Karpas-422 (cell line): ENCODE measurements at regions not wholly inside any gene's neighbourhood (a gene's known extent, or its start where the extent isn't known, plus 50 kb on each side); places are given as distances from the start of the nearest gene placed in this dataset.

Source experiments
- DNase-seq: peaks from one replicate; pipeline ENCODE4 v3.0.0-alpha.2; 2015
- H2AFZ ChIP-seq: fragments of 200-600 bp; sonication (generic); 2 replicates; pipeline ENCODE4 v1.6.1; 2014; ENCODE audit warnings: antibody characterized with exemption, low read length, mixed read lengths
- H3K27ac ChIP-seq: fragments of 200-600 bp; sonication (generic); 2 replicates; pipeline ENCODE4 v1.5.1; 2014; ENCODE audit warnings: mild to moderate bottlenecking, low read length, moderate library complexity
- H3K27me3 ChIP-seq: fragments of 200-600 bp; sonication (generic); 2 replicates; pipeline ENCODE4 v1.6.1; 2014; ENCODE audit warnings: low read length, mixed read lengths
- H3K36me3 ChIP-seq: fragments of 200-600 bp; sonication (generic); 2 replicates; pipeline ENCODE4 v1.6.1; 2014; ENCODE audit warnings: low read length, mixed read lengths; ENCODE audit not compliant: insufficient read depth
- H3K4me1 ChIP-seq: fragments of 200-600 bp; sonication (generic); 2 replicates; pipeline ENCODE4 v1.6.1; 2014; ENCODE audit warnings: mild to moderate bottlenecking, low read length, mixed read lengths
- H3K4me2 ChIP-seq: fragments of 200-600 bp; sonication (generic); 2 replicates; pipeline ENCODE4 v1.6.1; 2014; ENCODE audit warnings: low read length, low read depth, mild to moderate bottlenecking; ENCODE audit not compliant: poor library complexity, severe bottlenecking
- H3K4me3 ChIP-seq: fragments of 200-600 bp; sonication (generic); 2 replicates; pipeline ENCODE4 v1.5.1; 2014; ENCODE audit warnings: mild to moderate bottlenecking, antibody characterized with exemption, low read length, mixed read lengths
- H3K79me2 ChIP-seq: fragments of 200-600 bp; sonication (generic); 2 replicates; pipeline ENCODE4 v1.6.1; 2014; ENCODE audit warnings: mild to moderate bottlenecking, low read length, mixed read lengths
- H3K9ac ChIP-seq: fragments of 200-600 bp; sonication (generic); 2 replicates; pipeline ENCODE4 v1.6.0; 2014; ENCODE audit warnings: low read length
- H3K9me2 ChIP-seq: fragments of 200-600 bp; sonication (generic), shearing (Covaris generic); replicated peaks from 2 replicates; pipeline ENCODE4 v1.6.0; 2014; ENCODE audit warnings: mild to moderate bottlenecking, low read length, moderate library complexity; ENCODE audit not compliant: insufficient read depth
- H3K9me3 ChIP-seq: fragments of 300-700, 200-600 bp; sonication (generic); 2 replicates; pipeline ENCODE4 v1.6.1; 2014; ENCODE audit warnings: low read length, mixed read lengths
- H4K20me1 ChIP-seq: fragments of 200-600 bp; sonication (generic); 2 replicates; pipeline ENCODE4 v1.6.1; 2014; ENCODE audit warnings: mild to moderate bottlenecking, antibody characterized with exemption, low read length, low read depth; ENCODE audit not compliant: insufficient read depth

DNA sequence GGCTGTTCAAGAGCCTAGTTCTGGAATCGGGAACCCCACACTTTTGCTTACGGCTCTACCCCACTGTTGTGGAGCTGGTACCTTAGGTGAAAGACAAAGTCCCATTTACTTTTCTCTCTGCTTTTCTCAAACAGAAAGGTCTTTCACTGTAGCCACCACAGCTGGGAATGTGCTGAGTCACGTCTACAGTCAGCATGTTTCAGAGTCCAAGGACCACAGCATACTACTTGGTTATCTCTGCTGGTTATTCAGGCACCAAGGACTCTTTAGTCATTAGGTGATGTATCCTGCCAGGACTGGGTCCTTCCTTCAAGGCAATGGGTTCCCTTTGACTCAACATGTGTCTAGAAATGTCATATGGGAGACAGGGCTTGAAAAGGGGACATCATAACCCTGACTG is 266.8 kb upstream of the STEAP1 start:
- Histone ChIP-seq H4K20me1 (no peaks in the 10 kb centered on the region), H3K79me2 (no peaks in the 10 kb centered on the region), H3K4me2 (no peak overlapping the region), H3K4me1 (no peaks in the 10 kb centered on the region), H3K36me3 (no peaks in the 10 kb centered on the region), H3K27me3 (no peaks in the 10 kb centered on the region), H3K9me2 (no peaks in the 10 kb centered on the region; the same call in 1 of the 2 replicates), H3K9ac (no peak overlapping the region), H3K27ac (no peak overlapping the region), H3K4me3 (no peak overlapping the region), H3K9me3 (no peaks in the 10 kb centered on the region), H2AFZ (no peak overlapping the region)
- DNase-seq = no peak

DNA sequence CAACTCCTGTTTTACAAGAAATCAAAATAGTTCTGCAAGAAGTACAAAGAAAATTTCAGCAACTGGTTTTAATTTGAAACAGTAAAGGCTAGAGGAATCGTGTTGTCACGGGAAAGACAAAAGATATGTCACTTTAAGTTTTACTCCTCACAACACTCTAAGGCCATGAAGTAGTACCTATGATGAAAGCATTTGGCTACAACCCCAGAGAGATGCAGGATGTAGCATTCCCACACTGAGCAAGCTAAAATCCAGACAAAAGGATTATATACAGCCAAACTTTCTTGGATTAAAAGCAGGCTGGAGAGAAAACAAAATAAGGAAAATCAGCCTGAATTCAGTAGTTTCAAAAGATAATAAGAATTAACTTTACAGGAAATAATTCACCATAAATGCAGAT is 245.5 kb upstream of the STEAP1 start:
- no peak overlapping the region for H3K4me3 ChIP-seq
- H3K27me3 ChIP-seq = no peaks in the 10 kb centered on the region
- H3K9ac ChIP-seq = no peak overlapping the region
- no peaks in the 10 kb centered on the region for H3K9me2 ChIP-seq
- H4K20me1 ChIP-seq = no peaks in the 10 kb centered on the region
- H3K27ac ChIP-seq = no peak overlapping the region
- H2AFZ ChIP-seq = no peak overlapping the region
- H3K4me2 ChIP-seq = no peak overlapping the region
- no peaks in the 10 kb centered on the region for H3K36me3 ChIP-seq
- no peaks in the 10 kb centered on the region for H3K9me3 ChIP-seq
- no peaks in the 10 kb centered on the region for H3K79me2 ChIP-seq
- H3K4me1 ChIP-seq = no peaks in the 10 kb centered on the region
- DNase-seq = no peak

DNA sequence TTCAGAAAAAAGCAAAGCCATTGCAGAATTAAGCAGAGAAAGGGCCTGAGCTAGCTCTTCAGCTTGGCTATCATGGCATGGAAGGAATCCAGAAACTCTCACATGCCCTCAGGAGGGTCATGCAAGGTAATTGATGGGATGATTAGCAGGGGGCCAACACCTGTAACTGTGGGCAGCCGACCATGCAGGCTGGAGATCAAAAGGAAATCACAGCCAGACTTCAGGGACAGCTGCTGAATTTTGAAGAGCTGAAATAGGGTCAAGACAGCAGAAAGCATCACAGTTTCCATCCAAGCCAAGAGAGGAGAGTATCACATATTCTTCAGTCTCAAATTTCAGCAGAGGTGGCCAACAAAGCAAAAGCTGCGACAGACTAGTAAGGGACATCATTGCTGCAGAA is 239.6 kb upstream of the STEAP1 start:
- no peaks in the 10 kb centered on the region for H3K4me1 ChIP-seq
- no peaks in the 10 kb centered on the region for H3K79me2 ChIP-seq
- no peaks in the 10 kb centered on the region for H3K9me3 ChIP-seq
- no peak overlapping the region for H3K9ac ChIP-seq
- no peak overlapping the region for H3K4me2 ChIP-seq
- no peaks in the 10 kb centered on the region for H4K20me1 ChIP-seq
- H3K9me2 ChIP-seq = no peaks in the 10 kb centered on the region
- H3K27me3 ChIP-seq = no peaks in the 10 kb centered on the region
- H3K4me3 ChIP-seq = no peak overlapping the region
- DNase-seq = no peak
- no peaks in the 10 kb centered on the region for H3K36me3 ChIP-seq
- no peak overlapping the region for H2AFZ ChIP-seq
- no peak overlapping the region for H3K27ac ChIP-seq

DNA sequence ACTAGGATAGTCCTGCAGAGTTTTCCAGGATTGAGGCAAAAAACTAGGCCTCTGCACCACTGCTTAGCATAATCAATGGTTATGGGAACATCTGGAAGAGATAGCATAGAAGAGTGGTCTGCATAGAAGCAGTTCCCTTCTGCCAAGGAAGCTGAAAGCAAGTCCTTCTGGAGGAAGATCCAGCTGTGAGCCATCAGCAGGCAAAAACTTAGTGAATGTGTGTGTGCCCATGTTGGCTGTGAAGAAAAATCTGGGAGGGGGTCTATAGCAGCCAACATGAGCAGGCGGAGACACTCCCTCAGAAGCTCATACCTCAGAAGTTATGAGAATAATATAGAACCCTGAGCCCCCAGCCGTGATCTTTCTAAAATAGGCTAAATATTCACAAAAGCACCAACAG is 228.1 kb upstream of the STEAP1 start:
- no peak overlapping the region for H3K9ac ChIP-seq
- H3K9me2 ChIP-seq = no peaks in the 10 kb centered on the region
- no peak overlapping the region for H3K4me3 ChIP-seq
- no peak overlapping the region for H2AFZ ChIP-seq
- H3K79me2 ChIP-seq = no peaks in the 10 kb centered on the region
- no peak overlapping the region for H3K27ac ChIP-seq
- H4K20me1 ChIP-seq = no peaks in the 10 kb centered on the region
- no peak for DNase-seq
- H3K9me3 ChIP-seq = peaks cover 3% of the 10 kb centered on the region; the same call in 1 of the 2 replicates
- H3K4me1 ChIP-seq = no peaks in the 10 kb centered on the region
- H3K4me2 ChIP-seq = no peak overlapping the region
- H3K27me3 ChIP-seq = no peaks in the 10 kb centered on the region
- H3K36me3 ChIP-seq = no peaks in the 10 kb centered on the region

DNA sequence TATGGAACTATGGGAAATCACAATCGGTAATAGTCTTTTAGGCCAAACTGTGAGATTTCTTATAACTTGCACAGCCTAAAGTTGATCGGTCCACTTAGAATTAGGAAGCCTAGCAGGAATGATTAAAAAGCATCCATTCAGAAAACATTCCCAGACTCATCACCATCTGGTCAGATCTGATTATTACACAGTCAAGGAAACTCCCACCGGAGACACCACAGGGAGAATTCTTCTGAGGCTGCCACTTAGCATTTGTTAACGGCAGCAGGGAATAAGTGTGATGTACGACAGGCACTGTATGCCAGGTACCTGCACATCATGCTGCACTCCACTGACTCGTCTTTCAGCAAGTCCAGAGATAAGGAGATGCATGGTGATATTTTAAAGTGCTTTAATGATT is 227.6 kb upstream of the STEAP1 start:
- Histone ChIP-seq H3K4me2 (no peak overlapping the region), H3K4me1 (no peaks in the 10 kb centered on the region), H3K9me2 (no peaks in the 10 kb centered on the region), H3K36me3 (no peaks in the 10 kb centered on the region), H3K4me3 (no peak overlapping the region), H3K9ac (no peak overlapping the region), H2AFZ (no peak overlapping the region), H3K9me3 (peaks cover 3% of the 10 kb centered on the region; the same call in 1 of the 2 replicates), H3K27ac (no peak overlapping the region), H4K20me1 (no peaks in the 10 kb centered on the region), H3K79me2 (no peaks in the 10 kb centered on the region), H3K27me3 (no peaks in the 10 kb centered on the region)
- no peak for DNase-seq

DNA sequence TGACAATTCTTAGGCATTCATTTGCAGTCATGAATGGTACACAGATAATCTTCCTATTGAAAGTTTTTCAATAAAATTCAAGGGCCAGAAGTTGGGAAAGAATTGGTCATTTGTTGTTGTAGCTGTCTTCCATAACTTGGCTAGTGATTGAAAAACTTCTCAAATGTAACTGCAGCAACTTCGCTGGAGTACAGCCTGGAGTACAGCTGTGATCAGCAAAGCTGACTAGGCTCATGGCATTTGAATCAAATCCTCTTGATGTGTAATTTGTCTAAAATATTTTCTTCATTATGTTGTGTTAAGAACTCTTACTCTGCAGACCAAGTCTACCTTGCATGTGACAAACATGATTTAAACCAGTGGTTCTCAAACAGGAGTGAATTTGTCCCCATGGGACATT is 226.5 kb upstream of the STEAP1 start:
- no peaks in the 10 kb centered on the region for H4K20me1 ChIP-seq
- no peaks in the 10 kb centered on the region for H3K4me1 ChIP-seq
- H3K27ac ChIP-seq = no peak overlapping the region
- H3K4me2 ChIP-seq = no peak overlapping the region
- DNase-seq = no peak
- H3K9me2 ChIP-seq = no peaks in the 10 kb centered on the region
- no peaks in the 10 kb centered on the region for H3K79me2 ChIP-seq
- H3K4me3 ChIP-seq = no peak overlapping the region
- no peak overlapping the region for H2AFZ ChIP-seq
- no peak overlapping the region for H3K9ac ChIP-seq
- H3K9me3 ChIP-seq = peaks cover 3% of the 10 kb centered on the region; the same call in 1 of the 2 replicates
- H3K27me3 ChIP-seq = no peaks in the 10 kb centered on the region
- H3K36me3 ChIP-seq = no peaks in the 10 kb centered on the region

DNA sequence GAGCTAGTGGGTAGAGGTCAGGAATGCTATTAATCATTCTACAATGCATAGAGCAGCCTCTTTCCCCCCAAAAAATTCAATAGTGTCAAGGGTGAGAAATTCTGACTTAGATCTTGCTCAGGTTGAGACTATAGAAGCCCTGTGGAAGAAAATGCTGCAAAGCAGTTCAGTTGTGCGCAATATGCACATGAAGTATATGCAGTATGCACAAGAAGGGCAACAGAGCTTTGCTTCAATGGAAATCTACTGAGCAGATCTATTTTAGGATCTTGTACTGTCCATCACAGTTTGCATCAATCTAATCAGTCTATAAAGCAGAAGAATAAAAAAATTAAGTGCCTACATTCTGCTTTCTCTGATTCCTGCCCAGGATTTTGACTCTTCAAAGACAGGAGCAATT is 225.8 kb upstream of the STEAP1 start:
- Histone ChIP-seq H3K9ac (no peak overlapping the region), H3K27ac (no peak overlapping the region), H3K4me2 (no peak overlapping the region), H3K4me3 (no peak overlapping the region), H4K20me1 (no peaks in the 10 kb centered on the region), H3K4me1 (no peaks in the 10 kb centered on the region), H3K36me3 (no peaks in the 10 kb centered on the region), H2AFZ (no peak overlapping the region), H3K79me2 (no peaks in the 10 kb centered on the region), H3K9me2 (no peaks in the 10 kb centered on the region), H3K27me3 (no peaks in the 10 kb centered on the region), H3K9me3 (peaks cover 3% of the 10 kb centered on the region; the same call in 1 of the 2 replicates)
- no peak for DNase-seq

DNA sequence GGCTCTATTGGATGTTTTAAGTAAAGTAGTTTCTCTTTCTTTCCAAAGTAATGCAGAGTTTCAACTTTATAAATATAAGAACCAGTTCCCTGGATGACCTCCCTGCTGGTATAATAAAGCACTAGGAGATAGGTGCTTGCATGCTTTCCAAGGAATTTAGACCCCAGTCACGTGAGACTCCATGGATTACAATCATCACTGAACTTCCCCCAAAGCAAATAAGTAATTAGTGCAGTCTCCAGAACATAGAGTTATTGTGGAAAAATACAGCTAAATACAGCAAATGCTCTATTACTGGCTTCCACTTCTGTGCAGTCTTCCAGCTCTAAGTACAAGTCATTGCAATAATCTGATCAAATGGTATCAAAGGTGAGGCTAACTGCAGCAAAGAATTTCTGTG is 220.2 kb upstream of the STEAP1 start:
- Histone ChIP-seq H3K9ac (no peak overlapping the region), H3K4me2 (no peak overlapping the region), H3K9me3 (no peaks in the 10 kb centered on the region), H3K79me2 (no peaks in the 10 kb centered on the region), H3K27me3 (no peaks in the 10 kb centered on the region), H2AFZ (no peak overlapping the region), H3K4me3 (no peak overlapping the region), H3K4me1 (no peaks in the 10 kb centered on the region), H3K27ac (no peak overlapping the region), H3K9me2 (0 out of 2 replicates have a peak, but pooled peaks cover 4% of the 10 kb centered on the region), H4K20me1 (no peaks in the 10 kb centered on the region), H3K36me3 (no peaks in the 10 kb centered on the region)
- DNase-seq = no peak

DNA sequence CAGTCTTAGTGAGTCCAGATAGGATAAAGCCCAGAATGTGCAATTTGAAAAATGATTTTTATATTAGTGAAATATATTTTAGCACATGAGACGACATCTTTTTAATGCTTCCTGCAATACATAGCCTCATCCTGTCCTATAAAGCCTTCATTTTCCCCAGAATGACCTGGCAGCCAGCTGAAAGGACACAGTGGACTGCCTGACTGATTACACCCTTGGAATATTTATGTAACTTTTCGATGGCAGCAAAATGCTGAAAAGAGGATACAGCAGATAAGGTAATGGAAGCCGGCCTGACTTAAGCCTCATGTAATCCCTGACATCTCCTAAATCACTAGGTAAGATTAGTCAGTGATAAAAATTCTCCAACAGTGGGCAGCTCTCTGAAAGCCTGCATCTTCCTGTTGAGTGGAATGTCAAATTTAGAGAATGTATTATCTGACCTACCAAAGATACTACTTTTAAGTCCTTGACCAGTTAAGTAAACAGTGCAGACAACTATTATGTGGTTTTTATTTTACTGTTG is 210.7 kb upstream of the STEAP1 start:
- Histone ChIP-seq H4K20me1 (no peaks in the 10 kb centered on the region), H3K4me3 (no peak overlapping the region), H3K27ac (no peak overlapping the region), H3K9me3 (no peaks in the 10 kb centered on the region), H3K9me2 (no peaks in the 10 kb centered on the region), H3K27me3 (no peaks in the 10 kb centered on the region), H3K4me1 (no peaks in the 10 kb centered on the region), H3K36me3 (no peaks in the 10 kb centered on the region), H3K9ac (no peak overlapping the region), H3K79me2 (no peaks in the 10 kb centered on the region), H2AFZ (no peak overlapping the region), H3K4me2 (no peak overlapping the region)
- no peak for DNase-seq
